CD4-positive, alpha-beta T cell treated with Interleukin-2 at 100 ng/mL for 4 hours (primary cell): ENCODE measurements at regions not wholly inside any gene's neighbourhood (a gene's known extent, or its start where the extent isn't known, plus 50 kb on each side); places are given as distances from the start of the nearest gene placed in this dataset.
"Not testable (repeated sequence)": the region's sequence is repeated elsewhere in the genome, so short reads cannot be mapped to it uniquely, and the experiment has no call there.

Experiments
- DNase-seq: peaks from one replicate; pipeline ENCODE4 v3.0.0-alpha.2; 2020; ENCODE audit warnings: low spot score

- DNase-seq: no peak
Measured at GRCh38 chrY:7415157-7415633, 503.6 kb upstream of the AMELY start.

- DNase-seq: no peak
Measured at GRCh38 chrY:7390056-7390455, 478.5 kb upstream of the AMELY start.

GRCh38 chrY:7382988-7383387 lies 471.4 kb upstream of the AMELY start:
- DNase-seq: no peak

- no peak for DNase-seq
Measured at GRCh38 chrY:7377091-7377490, 465.5 kb upstream of the AMELY start.

GRCh38 chrY:7374485-7374884 lies 462.9 kb upstream of the AMELY start:
- DNase-seq: not testable (repeated sequence)

- not testable (repeated sequence) for DNase-seq
Measured at GRCh38 chrY:7371953-7372352, 460.4 kb upstream of the AMELY start.

- DNase-seq: not testable (repeated sequence)
Measured at GRCh38 chrY:7371026-7371425, 459.5 kb upstream of the AMELY start.

GRCh38 chrY:7359520-7359919 lies 448.0 kb upstream of the AMELY start:
- no peak for DNase-seq

GRCh38 chrY:7358103-7358752 lies 446.7 kb upstream of the AMELY start:
- no peak for DNase-seq

GRCh38 chrY:7355891-7356290 lies 444.3 kb upstream of the AMELY start:
- not testable (repeated sequence) for DNase-seq

GRCh38 chrY:7344661-7345060 lies 433.1 kb upstream of the AMELY start:
- DNase-seq: peak; percentile 45

- no peak for DNase-seq
Measured at GRCh38 chrY:7343261-7343660, 431.7 kb upstream of the AMELY start.

- not testable (repeated sequence) for DNase-seq
Measured at GRCh38 chrY:7342732-7343131, 431.2 kb upstream of the AMELY start.

- DNase-seq: peak; percentile 25
Measured at GRCh38 chrY:7339391-7340087, 428.0 kb upstream of the AMELY start.

- DNase-seq: peak; percentile 30
Measured at GRCh38 chrY:7336023-7336873, 424.7 kb upstream of the AMELY start.

GRCh38 chrY:7334449-7334848 lies 422.9 kb upstream of the AMELY start:
- peak; percentile 1 for DNase-seq

- DNase-seq: peak; percentile 54
Measured at GRCh38 chrY:7326296-7327246, 415.0 kb upstream of the AMELY start.

GRCh38 chrY:7325531-7325930 lies 414.0 kb upstream of the AMELY start:
- no peak for DNase-seq

- DNase-seq: no peak
Measured at GRCh38 chrY:7320751-7321150, 409.2 kb upstream of the AMELY start.

- DNase-seq: not testable (repeated sequence)
Measured at GRCh38 chrY:7320171-7320570, 408.6 kb upstream of the AMELY start.

- no peak for DNase-seq
Measured at GRCh38 chrY:7318122-7318521, 406.6 kb upstream of the AMELY start.

- no peak for DNase-seq
Measured at GRCh38 chrY:7317571-7317970, 406.0 kb upstream of the AMELY start.
